GM12892 (cell line): ENCODE measurements at regions not wholly inside any gene's neighbourhood (a gene's known extent, or its start where the extent isn't known, plus 50 kb on each side); places are given as distances from the start of the nearest gene placed in this dataset.
"Not testable (repeated sequence)": the region's sequence is repeated elsewhere in the genome, so short reads cannot be mapped to it uniquely, and the experiment has no call there.

Experiments used
- DNase-seq: peaks from one replicate; pipeline ENCODE4 v3.0.0; 2011; ENCODE audit not compliant: insufficient read length
- FAIRE-seq: peaks from 2 replicates; lab custom pipeline; 2011; peaks lifted over from hg19 to GRCh38; lab: Jason Lieb, UNC
- POLR2A ChIP-seq: IDR thresholded peaks from 2 replicates; pipeline ENCODE4 v1.6.1; 2011; ENCODE audit warnings: low read depth, low read length, control low read depth
- POLR2AphosphoS5 ChIP-seq: IDR thresholded peaks from 2 replicates; pipeline ENCODE4 v1.6.1; 2011; ENCODE audit warnings: low read depth, low read length, control low read depth
- TAF1 ChIP-seq: IDR thresholded peaks from 2 replicates; pipeline ENCODE4 v1.6.1; 2011; ENCODE audit warnings: low read depth, mild to moderate bottlenecking, control low read depth, low read length, borderline replicate concordance

- TF ChIP-seq TAF1 (no peak), POLR2A (no peak), POLR2AphosphoS5 (no peak)
- DNase-seq, result no peak
- FAIRE-seq, result no peak
Measured at GRCh38 chr2:47626664-47627063, 55.9 kb upstream of the KCNK12 start.

DNA sequence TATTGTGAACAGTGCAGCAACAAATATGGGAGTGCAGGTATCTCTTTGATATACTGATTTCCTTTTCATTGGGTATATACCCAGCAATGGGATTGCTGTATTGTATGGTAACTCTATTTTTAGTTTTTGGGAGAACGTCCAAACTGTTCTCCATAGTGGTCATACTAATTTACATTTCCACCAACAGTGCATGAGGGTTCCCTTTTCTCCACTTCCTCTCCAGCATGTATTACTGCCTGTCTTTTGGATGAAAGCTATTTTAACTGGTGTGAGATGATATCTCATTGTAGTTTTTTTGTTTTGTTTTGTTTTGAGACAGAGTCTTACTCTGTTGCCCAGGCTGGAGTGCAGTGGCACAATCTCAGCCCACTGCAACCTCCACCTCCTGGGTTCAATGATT, 52.4 kb upstream of the KCNK12 start:
- not testable (repeated sequence) for DNase-seq, FAIRE-seq

GRCh38 chr2:47620770-47621437, 50.1 kb upstream of the KCNK12 start:
- no peak for FAIRE-seq
- TF ChIP-seq POLR2A (no peak), POLR2AphosphoS5 (no peak), TAF1 (no peak)
- DNase-seq, result no peak
